Body of pancreas (tissue), 4 donors: ENCODE measurements at regions not wholly inside any gene's neighbourhood (a gene's known extent, or its start where the extent isn't known, plus 50 kb on each side); places are given as distances from the start of the nearest gene placed in this dataset.

Experiments used
- ATAC-seq: fragments of 150-250 bp; one replicate; pipeline ENCODE4 v1.9.1; 2016
- DNase-seq, 4 donors: peaks; one replicate each; pipeline ENCODE4 v3.0.0-alpha.2; 2019
- H3K27ac ChIP-seq, 4 donors: fragments of 200-600 bp; sonication (generic); 1 replicate in 3 of 4; 2 replicates in 1 of 4; pipeline versions ENCODE4 v1.5.1 to v1.6.1; 2016 to 2019; ENCODE audit warnings: mild to moderate bottlenecking in 1 of 4, mixed read lengths in 1 of 4, moderate library complexity in 1 of 4
- H3K27me3 ChIP-seq, 2 donors: fragments of 200-600 bp; sonication (generic); one replicate each; pipeline ENCODE4 v1.6.0; 2016; ENCODE audit warnings: mild to moderate bottlenecking in 1 of 2
- H3K36me3 ChIP-seq, 2 donors: fragments of 200-600 bp; sonication (generic); replicated peaks in 1 of 2; 2 replicates each; pipeline ENCODE4 v1.5.1; 2016; ENCODE audit warnings: low read depth in 2 of 2; ENCODE audit not compliant: insufficient read depth in 1 of 2
- H3K4me1 ChIP-seq: fragments of 200-600 bp; sonication (generic); one replicate; pipeline ENCODE4 v1.6.0; 2016
- H3K4me3 ChIP-seq, 2 donors: fragments of 200-600 bp; sonication (generic); 1 replicate in 1 of 2; 2 replicates in 1 of 2; pipeline ENCODE4 v1.5.1; 2016 to 2019
- H3K9me3 ChIP-seq, 3 donors: fragments of 200-600 bp; sonication (generic); 1 replicate in 2 of 3; 2 replicates in 1 of 3; pipeline ENCODE4 v1.5.1; 2016
- CTCF ChIP-seq, 7 experiments: fragments of 450-650 bp in 4 of 7; fragments of 200-600 bp in 3 of 7; sonication (generic) in 3 of 7; IDR thresholded peaks; one replicate each; pipeline ENCODE4 v1.5.1; 2016 to 2019; ENCODE audit warnings: antibody characterized with exemption in 7 of 7
- POLR2A ChIP-seq, 3 donors: fragments of 450-650 bp; IDR thresholded peaks; one replicate each; pipeline ENCODE4 v1.6.1; 2016; ENCODE audit warnings: antibody characterized with exemption in 3 of 3, mild to moderate bottlenecking in 2 of 3
- WGBS, 2 donors: methylation state at CpG; one replicate each; pipeline ENCODE4 v1.1.5; 2017; 5-methylcytosine and 5-hydroxymethylcytosine counted together
- intact Hi-C: fragments of 100-400 bp; cut with DNase I; formaldehyde crosslinking; loops from one replicate; pipeline ENCODE4 v1.15.1; 2023

GRCh38 chr6:125558241-125558843, 191.1 kb upstream of the HEY2 start:
- Histone ChIP-seq H3K9me3 (no peaks in the 10 kb centered on the region), H3K4me3 (no peak overlapping the region), H3K36me3 (no peaks in the 10 kb centered on the region), H3K27me3 (no peaks in the 10 kb centered on the region), H3K4me1 (no peaks in the 10 kb centered on the region), H3K27ac (no peak overlapping the region)
- ATAC-seq = no peak
- TF ChIP-seq POLR2A (IDR thresholded peaks at IDR 0.05) (no peak), CTCF (IDR thresholded peaks at IDR 0.05) (no peak)
- intact Hi-C loops = no loop called here
- 39 to 41% methylated on average over 7 of the region's 7 CpGs for WGBS, 2 donors
- DNase-seq = no peak

DNA sequence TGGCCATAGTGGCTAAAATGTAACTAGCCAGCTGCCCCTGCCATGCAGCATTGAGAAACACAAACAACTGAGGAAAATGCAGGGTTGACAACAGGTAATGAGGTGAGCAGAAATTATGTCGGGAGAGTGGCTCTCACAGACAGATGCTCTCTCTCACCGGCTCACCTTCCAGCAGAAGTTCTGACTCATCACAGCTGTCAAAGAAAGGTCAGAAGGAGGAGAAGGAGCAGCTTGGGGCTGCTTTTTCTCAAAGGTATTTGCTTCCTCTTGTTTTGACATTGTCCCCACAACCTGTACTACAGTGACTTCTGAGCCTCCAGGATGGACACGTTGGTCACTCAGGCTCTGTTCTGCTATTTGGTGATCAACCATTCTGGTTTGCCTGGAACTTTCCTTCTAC, 190.5 kb upstream of the HEY2 start:
- Histone ChIP-seq H3K9me3 (no peaks in the 10 kb centered on the region), H3K4me3 (no peak overlapping the region), H3K4me1 (no peaks in the 10 kb centered on the region), H3K27ac (no peak overlapping the region), H3K36me3 (no peaks in the 10 kb centered on the region), H3K27me3 (no peaks in the 10 kb centered on the region)
- TF ChIP-seq POLR2A (IDR thresholded peaks at IDR 0.05) (no peak), CTCF (IDR thresholded peaks at IDR 0.05) (no peak)
- WGBS, 2 donors = 24 to 41% methylated on average over 3 of the region's 3 CpGs
- ATAC-seq = no peak
- DNase-seq = no peak
- intact Hi-C loops = no loop called here

- Histone ChIP-seq H3K9me3 (no peaks in the 10 kb centered on the region), H3K36me3 (no peaks in the 10 kb centered on the region), H3K4me1 (no peaks in the 10 kb centered on the region), H3K27me3 (no peaks in the 10 kb centered on the region), H3K27ac (no peak overlapping the region), H3K4me3 (no peak overlapping the region)
- DNase-seq (no peak), ATAC-seq (no peak)
- WGBS, 2 donors = 87 to 98% methylated on average over 1 of the region's 1 CpG
- intact Hi-C loops = no loop called here
- TF ChIP-seq POLR2A (IDR thresholded peaks at IDR 0.05) (no peak), CTCF (IDR thresholded peaks at IDR 0.05) (no peak)
Observed at GRCh38 chr6:125562156-125562555, 187.3 kb upstream of the HEY2 start.

DNA sequence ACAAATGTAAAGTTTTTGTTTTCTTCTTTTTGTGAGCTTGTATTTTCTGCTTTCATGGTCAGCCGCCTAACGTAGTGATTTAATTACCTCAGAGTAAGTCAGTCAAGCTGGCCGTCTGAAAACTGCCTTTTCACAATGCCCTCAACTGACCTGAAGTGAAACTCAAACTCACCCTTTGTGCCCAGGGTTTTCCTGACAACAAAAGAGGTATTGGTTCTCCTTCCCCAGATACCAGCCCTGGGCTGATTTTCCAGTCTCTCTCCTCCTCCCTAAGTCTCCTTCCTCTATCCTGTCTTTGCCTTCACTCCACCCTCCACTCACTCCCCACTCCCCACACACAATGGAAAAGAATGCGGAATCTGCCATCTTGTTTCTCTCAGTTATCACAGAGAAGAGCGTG, 184.5 kb upstream of the HEY2 start:
- Histone ChIP-seq H3K4me1 (no peaks in the 10 kb centered on the region), H3K9me3 (no peaks in the 10 kb centered on the region), H3K27me3 (no peaks in the 10 kb centered on the region), H3K36me3 (no peaks in the 10 kb centered on the region), H3K4me3 (no peak overlapping the region), H3K27ac (no peak overlapping the region)
- WGBS, 2 donors = 73 to 81% methylated on average over 5 of the region's 5 CpGs
- intact Hi-C loops = no loop called here
- no peak for ATAC-seq
- no peak for DNase-seq
- TF ChIP-seq CTCF (IDR thresholded peaks at IDR 0.05) = no peak
- no peak for TF ChIP-seq POLR2A (IDR thresholded peaks at IDR 0.05)

GRCh38 chr6:125567407-125567806, 182.0 kb upstream of the HEY2 start:
- ATAC-seq (no peak), DNase-seq (no peak)
- no peak for TF ChIP-seq POLR2A (IDR thresholded peaks at IDR 0.05)
- TF ChIP-seq CTCF (IDR thresholded peaks at IDR 0.05) = no peak
- H3K36me3 ChIP-seq = no peaks in the 10 kb centered on the region
- H3K27ac ChIP-seq = no peak overlapping the region
- intact Hi-C loops = no loop called here
- H3K4me3 ChIP-seq = no peak overlapping the region
- no peaks in the 10 kb centered on the region for H3K4me1 ChIP-seq
- H3K27me3 ChIP-seq = no peaks in the 10 kb centered on the region
- 88 to 96% methylated on average over 1 of the region's 1 CpG for WGBS, 2 donors
- H3K9me3 ChIP-seq = no peaks in the 10 kb centered on the region
